HG02981 (cell line): ENCODE measurements at regions not wholly inside any gene's neighbourhood (a gene's known extent, or its start where the extent isn't known, plus 50 kb on each side); places are given as distances from the start of the nearest gene placed in this dataset.

Experiments used
- ATAC-seq: cut with Tn5 transposase; IDR thresholded peaks from one replicate; pipeline ENCODE4 v1.9.1; 2021; ENCODE audit warnings: mild to moderate bottlenecking, moderate library complexity; ENCODE audit not compliant: unreplicated experiment

DNA sequence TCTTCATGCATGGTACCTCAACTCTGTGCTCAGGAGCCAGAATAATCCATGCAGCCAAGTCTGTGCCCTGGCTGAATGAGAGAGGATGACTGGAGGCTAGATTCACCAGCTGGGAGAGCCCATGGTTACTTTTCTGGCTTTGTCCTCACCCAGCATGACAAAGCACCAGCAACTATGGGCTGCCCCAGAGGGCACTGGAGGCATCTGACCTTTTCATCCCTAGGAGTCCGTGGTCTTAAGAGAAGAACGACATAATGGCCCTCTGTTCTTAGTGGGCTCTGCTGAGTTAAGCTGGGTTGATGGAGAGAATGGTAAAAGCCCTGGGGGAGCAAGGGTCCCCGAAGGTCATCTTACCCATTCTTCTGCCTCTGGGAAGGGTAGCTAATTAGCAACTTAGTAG lies 54.6 kb upstream of the TNP1 start:
- ATAC-seq = no peak

GRCh38 chr2:216911886-216912285 lies 52.0 kb upstream of the TNP1 start:
- ATAC-seq = no peak

- ATAC-seq = no peak
Measured at GRCh38 chr2:216911008-216911407, 51.1 kb upstream of the TNP1 start.

- no peak for ATAC-seq
Measured at GRCh38 chr2:216909541-216910210, 49.8 kb upstream of the TNP1 start.
